Left ventricle myocardium inferior (tissue), 1 donor: ENCODE measurements at regions not wholly inside any gene's neighbourhood (a gene's known extent, or its start where the extent isn't known, plus 50 kb on each side); places are given as distances from the start of the nearest gene placed in this dataset.

ENCODE experiments used
- DNase-seq: peaks from one replicate; pipeline ENCODE4 v3.0.0-alpha.2; 2020
- H3K27ac ChIP-seq: fragments of 200-600 bp; replicated peaks from 2 replicates; pipeline ENCODE4 v1.8.0; 2021
- H3K27me3 ChIP-seq: fragments of 200-600 bp; 2 replicates; pipeline ENCODE4 v1.8.0; 2021; ENCODE audit warnings: low read depth
- H3K36me3 ChIP-seq: fragments of 200-600 bp; 2 replicates; pipeline ENCODE4 v1.8.0; 2021
- H3K4me1 ChIP-seq: fragments of 200-600 bp; 2 replicates; pipeline ENCODE4 v1.8.0; 2021
- H3K4me3 ChIP-seq: fragments of 200-600 bp; 2 replicates; pipeline ENCODE4 v1.8.0; 2021; ENCODE audit warnings: mild to moderate bottlenecking, moderate library complexity
- H3K9me3 ChIP-seq: fragments of 200-600 bp; replicated peaks from 2 replicates; pipeline ENCODE4 v1.8.0; 2021
- intact Hi-C: fragments of 100-400 bp; cut with micrococcal nuclease; formaldehyde crosslinking; loops from one replicate; pipeline ENCODE4 v1.11.0; 2022
- TF ChIP-seq, protein P1 (sequence below): fragments of 200-600 bp; IDR thresholded peaks from 2 replicates; pipeline ENCODE4 v1.8.0; 2021; ENCODE audit warnings: antibody characterized with exemption, mild to moderate bottlenecking, borderline replicate concordance
- donor health status: DM: no; HTN: yes; CAD: no; lungs with severe emphysema.

DNA sequence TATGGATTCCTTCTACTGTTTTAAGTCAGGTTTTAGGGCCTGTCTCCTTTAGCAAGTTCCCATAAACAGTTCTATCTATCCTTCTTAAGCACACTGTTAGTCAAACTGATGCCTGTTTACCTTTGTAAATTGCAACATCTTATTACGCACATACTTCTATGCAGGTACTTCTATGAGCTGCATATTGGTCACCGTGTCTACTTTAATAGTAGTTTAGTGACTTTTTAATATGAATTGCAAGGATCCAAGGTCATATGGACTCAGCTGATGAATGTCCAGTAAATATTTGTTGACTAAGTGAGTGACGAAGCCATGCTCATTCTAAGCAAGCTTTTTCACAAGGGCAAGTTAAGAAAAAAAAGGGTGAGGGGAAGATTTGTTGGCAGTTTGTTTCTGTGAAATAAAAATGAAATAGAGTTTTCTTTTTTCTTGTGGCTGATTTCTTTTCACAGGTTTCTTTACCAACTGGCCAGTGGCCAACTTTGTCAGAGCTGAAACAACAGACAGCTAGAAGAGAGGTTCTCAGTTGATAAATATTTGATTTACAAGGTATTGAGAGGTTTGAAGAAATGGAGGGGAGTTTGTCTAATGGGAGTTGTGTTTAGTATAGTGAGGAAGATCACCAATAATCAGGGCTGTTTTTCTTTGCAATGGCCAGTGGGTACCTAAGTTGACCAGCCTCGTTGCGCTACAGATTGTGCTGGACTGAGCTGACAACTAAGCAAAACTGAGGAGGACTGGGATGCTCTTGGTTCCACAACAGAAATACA, 141.1 kb downstream of the SLC15A5 start:
- no peaks in the 10 kb centered on the region for H3K27me3 ChIP-seq

DNA sequence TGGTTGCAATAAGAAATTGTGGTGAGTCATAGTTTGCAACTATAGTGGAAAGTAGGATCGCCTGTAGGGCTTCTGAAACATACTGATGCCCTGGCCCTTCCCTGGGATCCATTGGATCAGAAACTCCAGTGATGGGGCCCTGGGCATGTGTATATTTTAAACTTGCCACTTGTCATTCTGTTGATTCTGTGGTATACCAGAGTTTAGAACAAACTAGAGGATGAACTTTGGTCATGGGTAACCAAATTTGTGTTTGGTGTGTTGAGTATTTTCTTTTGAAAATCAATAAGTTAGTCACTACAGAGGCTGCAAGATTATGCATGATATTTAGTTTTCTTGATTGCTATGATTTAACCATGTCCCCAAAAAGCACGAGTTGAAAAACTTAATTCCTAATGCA, 142.2 kb downstream of the SLC15A5 start:
- Histone ChIP-seq H3K9me3 (peaks cover 68% of the 10 kb centered on the region), H3K27me3 (no peaks in the 10 kb centered on the region), H3K4me3 (no peak overlapping the region), H3K27ac (no peak overlapping the region), H3K36me3 (no peaks in the 10 kb centered on the region), H3K4me1 (no peaks in the 10 kb centered on the region)
- intact Hi-C loops: no loop called here
- no peak for DNase-seq
- TF ChIP-seq, protein P1, sequence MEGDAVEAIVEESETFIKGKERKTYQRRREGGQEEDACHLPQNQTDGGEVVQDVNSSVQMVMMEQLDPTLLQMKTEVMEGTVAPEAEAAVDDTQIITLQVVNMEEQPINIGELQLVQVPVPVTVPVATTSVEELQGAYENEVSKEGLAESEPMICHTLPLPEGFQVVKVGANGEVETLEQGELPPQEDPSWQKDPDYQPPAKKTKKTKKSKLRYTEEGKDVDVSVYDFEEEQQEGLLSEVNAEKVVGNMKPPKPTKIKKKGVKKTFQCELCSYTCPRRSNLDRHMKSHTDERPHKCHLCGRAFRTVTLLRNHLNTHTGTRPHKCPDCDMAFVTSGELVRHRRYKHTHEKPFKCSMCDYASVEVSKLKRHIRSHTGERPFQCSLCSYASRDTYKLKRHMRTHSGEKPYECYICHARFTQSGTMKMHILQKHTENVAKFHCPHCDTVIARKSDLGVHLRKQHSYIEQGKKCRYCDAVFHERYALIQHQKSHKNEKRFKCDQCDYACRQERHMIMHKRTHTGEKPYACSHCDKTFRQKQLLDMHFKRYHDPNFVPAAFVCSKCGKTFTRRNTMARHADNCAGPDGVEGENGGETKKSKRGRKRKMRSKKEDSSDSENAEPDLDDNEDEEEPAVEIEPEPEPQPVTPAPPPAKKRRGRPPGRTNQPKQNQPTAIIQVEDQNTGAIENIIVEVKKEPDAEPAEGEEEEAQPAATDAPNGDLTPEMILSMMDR: no peak

More for the DNA sequence above, 141.1 kb downstream of the SLC15A5 start:
- H3K27ac ChIP-seq: no peak overlapping the region
- DNase-seq: no peak
- TF ChIP-seq, protein P1: no peak
- peaks cover 62% of the 10 kb centered on the region for H3K9me3 ChIP-seq
- H3K4me1 ChIP-seq: no peaks in the 10 kb centered on the region
- no peaks in the 10 kb centered on the region for H3K36me3 ChIP-seq
- H3K4me3 ChIP-seq: no peak overlapping the region
- intact Hi-C loops: no loop called here

DNA sequence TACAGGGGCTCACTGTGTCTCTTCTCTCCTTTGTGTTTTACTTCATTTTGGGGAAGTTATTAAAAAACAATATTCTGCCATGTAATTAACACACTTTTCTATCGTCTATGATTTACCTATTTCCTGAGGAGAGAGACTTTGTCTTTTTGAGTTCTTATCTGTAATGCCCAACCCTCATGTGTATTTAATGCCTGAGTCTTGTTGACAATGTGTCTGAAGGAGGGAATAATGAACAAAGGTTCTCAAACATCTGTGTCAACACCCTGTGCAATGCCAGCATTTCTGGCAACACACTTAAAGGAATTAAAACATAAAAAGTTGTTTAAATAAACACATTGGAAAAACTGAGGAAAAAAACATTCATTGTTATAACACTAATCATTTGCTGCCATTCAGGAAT, 147.1 kb downstream of the SLC15A5 start:
- no peak for DNase-seq
- no peaks in the 10 kb centered on the region for H3K36me3 ChIP-seq
- no peak overlapping the region for H3K4me3 ChIP-seq
- no peak overlapping the region for H3K27ac ChIP-seq
- no peaks in the 10 kb centered on the region for H3K4me1 ChIP-seq
- H3K9me3 ChIP-seq: peaks cover 51% of the 10 kb centered on the region
- intact Hi-C loops: no loop called here
- no peaks in the 10 kb centered on the region for H3K27me3 ChIP-seq
- TF ChIP-seq, protein P1: no peak

DNA sequence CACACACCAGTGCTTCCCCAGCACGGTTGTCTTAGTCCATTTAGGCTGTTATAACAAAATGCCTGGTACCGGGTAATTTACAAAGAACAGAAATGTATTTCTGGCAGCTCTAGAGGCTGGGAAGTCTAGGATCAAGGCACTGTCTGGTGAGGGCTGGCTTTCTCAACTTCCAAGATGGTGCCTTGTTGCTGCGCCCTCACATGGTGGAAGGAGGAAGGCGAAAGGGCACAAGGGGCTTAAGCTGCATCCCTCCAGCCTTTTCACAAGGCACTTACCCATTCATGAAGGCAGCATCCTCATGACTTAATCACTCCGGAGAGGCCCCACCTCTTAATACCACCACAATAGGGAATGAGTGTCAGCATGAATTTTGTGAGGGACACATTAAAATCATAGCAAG, 155.5 kb downstream of the SLC15A5 start:
- H3K9me3 ChIP-seq: no peaks in the 10 kb centered on the region
- H3K4me1 ChIP-seq: no peaks in the 10 kb centered on the region
- no peak overlapping the region for H3K4me3 ChIP-seq
- no peaks in the 10 kb centered on the region for H3K36me3 ChIP-seq
- DNase-seq: no peak
- TF ChIP-seq, protein P1: no peak
- intact Hi-C loops: no loop called here
- no peak overlapping the region for H3K27ac ChIP-seq
- H3K27me3 ChIP-seq: peaks cover 5% of the 10 kb centered on the region

DNA sequence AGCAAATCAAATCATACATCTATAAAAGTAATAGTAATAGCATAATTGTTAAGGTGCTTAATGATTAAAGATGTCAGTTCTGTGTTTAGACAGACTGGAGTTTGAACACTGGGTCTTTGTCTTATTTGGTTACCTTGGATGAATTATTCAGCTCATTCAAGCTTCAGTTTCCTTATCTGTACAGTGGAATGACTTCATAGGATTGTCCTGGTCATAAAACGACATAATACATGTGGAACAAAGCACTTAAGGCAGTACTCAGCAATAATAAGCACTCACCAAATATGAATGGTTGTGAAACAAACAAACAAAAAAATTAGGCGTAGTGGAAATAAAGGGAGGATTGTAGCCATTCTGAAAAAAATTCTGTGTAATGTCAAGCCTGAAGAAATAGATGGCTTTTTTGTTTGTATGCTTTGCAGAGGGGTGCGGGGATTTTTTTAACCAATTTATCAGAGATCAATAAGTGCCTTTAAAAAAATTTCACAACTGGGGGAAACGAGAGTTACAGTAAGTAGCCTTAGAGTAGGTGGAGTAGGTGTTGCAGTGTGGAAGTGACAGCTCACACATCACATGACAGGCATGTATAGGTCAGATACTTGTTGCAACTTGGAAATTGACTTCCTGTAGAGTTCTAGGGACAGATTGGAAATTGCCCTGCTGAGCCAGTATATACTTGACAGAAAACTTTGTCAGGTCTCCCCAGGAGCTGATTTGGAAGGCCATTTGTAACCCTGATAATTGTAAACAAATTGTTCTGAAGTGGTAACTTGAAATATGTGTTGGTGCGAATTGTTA, 157.7 kb downstream of the SLC15A5 start:
- Histone ChIP-seq H3K9me3 (no peaks in the 10 kb centered on the region), H3K36me3 (no peaks in the 10 kb centered on the region), H3K4me3 (no peak overlapping the region), H3K4me1 (no peaks in the 10 kb centered on the region), H3K27me3 (peaks cover 5% of the 10 kb centered on the region), H3K27ac (no peak overlapping the region)
- no peak for DNase-seq
- intact Hi-C loops: no loop called here
- TF ChIP-seq, protein P1: no peak
